ENCODE measurements at regions not wholly inside any gene's neighbourhood (a gene's known extent, or its start where the extent isn't known, plus 50 kb on each side); places are given as distances from the start of the nearest gene placed in this dataset.

GRCh38 chr3:105958237-105959000 lies 89.6 kb upstream of the CBLB start:
- ATAC-seq (replicated peaks in 1 of 4) = no peak
- H3K9me3 Mint-ChIP-seq = peaks cover 0 to 3% (median 0%) of the 10 kb centered on the region in 3 donors
- H3K4me1 ChIP-seq (ENCODE audit: control insufficient read depth in 1 of 2, extremely low read depth in 1 of 2, insufficient read depth in 2 of 2, low read length in 2 of 2) = no peaks in the 10 kb centered on the region
- H3K27ac Mint-ChIP-seq = no peak overlapping the region
- no peak overlapping the region for H3K4me3 Mint-ChIP-seq
- H3K4me1 Mint-ChIP-seq = no peaks in the 10 kb centered on the region
- no peak overlapping the region for H3K4me3 ChIP-seq (ENCODE audit: control insufficient read depth in 1 of 2, extremely low read depth in 1 of 2, low read length in 1 of 2)
- ChIA-PET POLR2A (no interaction called here), CTCF (interaction anchor here in 1 of 2 donors (0.5 kb wide), 1 partner anchor 481 kb away, joined by 4 read pairs; no protein-coding TSS in a partner anchor)
- DNase-seq = no peak
- H3K36me3 Mint-ChIP-seq = no peaks in the 10 kb centered on the region
- H3K36me3 ChIP-seq (ENCODE audit: control insufficient read depth in 2 of 2, extremely low read depth in 1 of 2, insufficient read depth in 1 of 2, low read length in 1 of 2) = no peaks in the 10 kb centered on the region
- H3K27me3 ChIP-seq (replicated peaks in 1 of 2; ENCODE audit: control insufficient read depth in 2 of 2, extremely low read depth in 1 of 2, insufficient read depth in 2 of 2, low read length in 1 of 2) = no peaks in the 10 kb centered on the region
- H3K27me3 Mint-ChIP-seq = no peaks in the 10 kb centered on the region
- no peak overlapping the region for H3K27ac ChIP-seq (ENCODE audit: low read length)
- WGBS (ENCODE audit: insufficient coverage) = 100% methylated on average over 1 of the region's 5 CpGs
- no peaks in the 10 kb centered on the region for H3K9me3 ChIP-seq

- CTCF ChIA-PET = interaction anchor here in 1 of 2 donors (0.6 kb wide), 2 partner anchors 1356 to 1727 kb away, joined by 3 to 5 read pairs; no protein-coding TSS in a partner anchor
- H3K27me3 Mint-ChIP-seq = no peaks in the 10 kb centered on the region
- no peak overlapping the region for H3K4me3 ChIP-seq (ENCODE audit: control insufficient read depth in 1 of 2, extremely low read depth in 1 of 2, low read length in 1 of 2)
- H3K36me3 ChIP-seq (ENCODE audit: control insufficient read depth in 2 of 2, extremely low read depth in 1 of 2, insufficient read depth in 1 of 2, low read length in 1 of 2) = no peaks in the 10 kb centered on the region
- no peaks in the 10 kb centered on the region for H3K27me3 ChIP-seq (replicated peaks in 1 of 2; ENCODE audit: control insufficient read depth in 2 of 2, extremely low read depth in 1 of 2, insufficient read depth in 2 of 2, low read length in 1 of 2)
- POLR2A ChIA-PET = interaction anchor here (0.6 to 0.7 kb wide), 3 partner anchors 8 to 1573 kb away, joined by 3 to 7 read pairs (median 6); no protein-coding TSS in a partner anchor
- no peak for DNase-seq
- no peaks in the 10 kb centered on the region for H3K4me1 ChIP-seq (ENCODE audit: control insufficient read depth in 1 of 2, extremely low read depth in 1 of 2, insufficient read depth in 2 of 2, low read length in 2 of 2)
- H3K36me3 Mint-ChIP-seq = no peaks in the 10 kb centered on the region
- no peak for ATAC-seq (replicated peaks in 1 of 4)
- no peak overlapping the region for H3K4me3 Mint-ChIP-seq
- no peaks in the 10 kb centered on the region for H3K4me1 Mint-ChIP-seq
- WGBS (ENCODE audit: insufficient coverage) = no CpG with 5 or more reads among the region's 3 CpGs
- no peak overlapping the region for H3K27ac Mint-ChIP-seq
- H3K27ac ChIP-seq (ENCODE audit: low read length) = no peak overlapping the region
- H3K9me3 Mint-ChIP-seq = peaks cover 0 to 3% (median 0%) of the 10 kb centered on the region in 3 donors
- H3K9me3 ChIP-seq = no peaks in the 10 kb centered on the region
These were observed 91.0 kb upstream of the CBLB start for GRCh38 chr3:105959851-105960250.

- no peak for DNase-seq
- H3K9me3 Mint-ChIP-seq = peaks cover 0 to 3% (median 0%) of the 10 kb centered on the region in 3 donors
- ChIA-PET CTCF (interaction anchor here in 1 of 2 donors (0.6 kb wide), 1 partner anchor 1728 kb away, joined by 5 read pairs; no protein-coding TSS in a partner anchor), POLR2A (interaction anchor here in 1 of 2 donors (0.7 kb wide), 1 partner anchor 18 kb away, joined by 6 read pairs; no protein-coding TSS in a partner anchor)
- H3K4me1 Mint-ChIP-seq = no peaks in the 10 kb centered on the region
- WGBS (ENCODE audit: insufficient coverage) = 100% methylated on average over 4 of the region's 5 CpGs
- no peak for ATAC-seq (replicated peaks in 1 of 4)
- H3K27me3 Mint-ChIP-seq = no peaks in the 10 kb centered on the region
- H3K36me3 ChIP-seq (ENCODE audit: control insufficient read depth in 2 of 2, extremely low read depth in 1 of 2, insufficient read depth in 1 of 2, low read length in 1 of 2) = no peaks in the 10 kb centered on the region
- H3K27me3 ChIP-seq (replicated peaks in 1 of 2; ENCODE audit: control insufficient read depth in 2 of 2, extremely low read depth in 1 of 2, insufficient read depth in 2 of 2, low read length in 1 of 2) = no peaks in the 10 kb centered on the region
- H3K36me3 Mint-ChIP-seq = no peaks in the 10 kb centered on the region
- no peak overlapping the region for H3K4me3 ChIP-seq (ENCODE audit: control insufficient read depth in 1 of 2, extremely low read depth in 1 of 2, low read length in 1 of 2)
- no peaks in the 10 kb centered on the region for H3K4me1 ChIP-seq (ENCODE audit: control insufficient read depth in 1 of 2, extremely low read depth in 1 of 2, insufficient read depth in 2 of 2, low read length in 2 of 2)
- H3K4me3 Mint-ChIP-seq = no peak overlapping the region
- no peak overlapping the region for H3K27ac ChIP-seq (ENCODE audit: low read length)
- no peak overlapping the region for H3K27ac Mint-ChIP-seq
- H3K9me3 ChIP-seq = no peaks in the 10 kb centered on the region
These were observed 91.6 kb upstream of the CBLB start for GRCh38 chr3:105960381-105960780.

- H3K36me3 ChIP-seq (ENCODE audit: control insufficient read depth in 2 of 2, extremely low read depth in 1 of 2, insufficient read depth in 1 of 2, low read length in 1 of 2) = no peaks in the 10 kb centered on the region
- Mint-ChIP-seq H3K27ac (no peak overlapping the region), H3K4me3 (no peak overlapping the region), H3K4me1 (no peaks in the 10 kb centered on the region), H3K9me3 (peaks cover 0 to 3% (median 0%) of the 10 kb centered on the region in 3 donors), H3K36me3 (no peaks in the 10 kb centered on the region), H3K27me3 (no peaks in the 10 kb centered on the region)
- H3K4me3 ChIP-seq (ENCODE audit: control insufficient read depth in 1 of 2, extremely low read depth in 1 of 2, low read length in 1 of 2) = no peak overlapping the region
- H3K27me3 ChIP-seq (replicated peaks in 1 of 2; ENCODE audit: control insufficient read depth in 2 of 2, extremely low read depth in 1 of 2, insufficient read depth in 2 of 2, low read length in 1 of 2) = no peaks in the 10 kb centered on the region
- no peaks in the 10 kb centered on the region for H3K9me3 ChIP-seq
- ATAC-seq (replicated peaks in 1 of 4) (no peak), DNase-seq (no peak)
- no peaks in the 10 kb centered on the region for H3K4me1 ChIP-seq (ENCODE audit: control insufficient read depth in 1 of 2, extremely low read depth in 1 of 2, insufficient read depth in 2 of 2, low read length in 2 of 2)
- WGBS (ENCODE audit: insufficient coverage) = 100% methylated on average over 1 of the region's 1 CpG
- ChIA-PET CTCF (no interaction called here), POLR2A (no interaction called here)
- H3K27ac ChIP-seq (ENCODE audit: low read length) = no peak overlapping the region
These were observed 94.3 kb upstream of the CBLB start for GRCh38 chr3:105963161-105963560.

- DNase-seq = no peak
- Histone ChIP-seq H3K36me3 (ENCODE audit: control insufficient read depth in 2 of 2, extremely low read depth in 1 of 2, insufficient read depth in 1 of 2, low read length in 1 of 2) (no peaks in the 10 kb centered on the region), H3K4me3 (ENCODE audit: control insufficient read depth in 1 of 2, extremely low read depth in 1 of 2, low read length in 1 of 2) (no peak overlapping the region), H3K27me3 (replicated peaks in 1 of 2; ENCODE audit: control insufficient read depth in 2 of 2, extremely low read depth in 1 of 2, insufficient read depth in 2 of 2, low read length in 1 of 2) (no peaks in the 10 kb centered on the region), H3K9me3 (no peaks in the 10 kb centered on the region), H3K4me1 (ENCODE audit: control insufficient read depth in 1 of 2, extremely low read depth in 1 of 2, insufficient read depth in 2 of 2, low read length in 2 of 2) (no peaks in the 10 kb centered on the region), H3K27ac (ENCODE audit: low read length) (no peak overlapping the region)
- no CpG with 5 or more reads among the region's 3 CpGs for WGBS (ENCODE audit: insufficient coverage)
- no peaks in the 10 kb centered on the region for H3K36me3 Mint-ChIP-seq
- no peak for ATAC-seq (replicated peaks in 1 of 4)
- ChIA-PET POLR2A (no interaction called here), CTCF (interaction anchor here in 1 of 2 donors (0.6 kb wide), 1 partner anchor 12 kb away, joined by 3 read pairs; no protein-coding TSS in a partner anchor)
- no peaks in the 10 kb centered on the region for H3K4me1 Mint-ChIP-seq
- H3K9me3 Mint-ChIP-seq = peaks cover 3 to 6% (median 3%) of the 10 kb centered on the region in 3 donors
- H3K27me3 Mint-ChIP-seq = no peaks in the 10 kb centered on the region
- H3K27ac Mint-ChIP-seq = no peak overlapping the region
- no peak overlapping the region for H3K4me3 Mint-ChIP-seq
These were observed 96.6 kb upstream of the CBLB start for GRCh38 chr3:105965384-105965783.

- Histone ChIP-seq H3K27ac (ENCODE audit: low read length) (no peak overlapping the region), H3K4me3 (ENCODE audit: control insufficient read depth in 1 of 2, extremely low read depth in 1 of 2, low read length in 1 of 2) (no peak overlapping the region), H3K27me3 (replicated peaks in 1 of 2; ENCODE audit: control insufficient read depth in 2 of 2, extremely low read depth in 1 of 2, insufficient read depth in 2 of 2, low read length in 1 of 2) (no peaks in the 10 kb centered on the region), H3K9me3 (no peaks in the 10 kb centered on the region), H3K36me3 (ENCODE audit: control insufficient read depth in 2 of 2, extremely low read depth in 1 of 2, insufficient read depth in 1 of 2, low read length in 1 of 2) (no peaks in the 10 kb centered on the region), H3K4me1 (ENCODE audit: control insufficient read depth in 1 of 2, extremely low read depth in 1 of 2, insufficient read depth in 2 of 2, low read length in 2 of 2) (no peaks in the 10 kb centered on the region)
- no peak overlapping the region for H3K4me3 Mint-ChIP-seq
- ChIA-PET POLR2A (interaction anchor here in 1 of 2 donors (0.6 kb wide), 1 partner anchor 472 kb away, joined by 5 read pairs; no protein-coding TSS in a partner anchor), CTCF (no interaction called here)
- WGBS (ENCODE audit: insufficient coverage) = no CpG with 5 or more reads among the region's 1 CpG
- H3K36me3 Mint-ChIP-seq = peaks cover 4% of the 10 kb centered on the region
- ATAC-seq (replicated peaks in 1 of 4) = no peak
- DNase-seq = no peak
- H3K4me1 Mint-ChIP-seq = no peaks in the 10 kb centered on the region
- H3K27me3 Mint-ChIP-seq = no peaks in the 10 kb centered on the region
- no peak overlapping the region for H3K27ac Mint-ChIP-seq
- peaks cover 12 to 22% (median 18%) of the 10 kb centered on the region in 3 donors for H3K9me3 Mint-ChIP-seq
These were observed 98.3 kb upstream of the CBLB start for GRCh38 chr3:105967117-105967516.
